ENCODE measurements at regions not wholly inside any gene's neighbourhood (a gene's known extent, or its start where the extent isn't known, plus 50 kb on each side); places are given as distances from the start of the nearest gene placed in this dataset.

GRCh38 chr13:91212231-91212630 lies 135.3 kb upstream of the MIR17HG start:
- no peak for TF ChIP-seq CTCF (conservative IDR thresholded peaks at IDR 0.05)
- no peak for TF ChIP-seq EZH2 (IDR thresholded peaks at IDR 0.05; ENCODE audit: low read depth)
